Tibial artery (tissue), 4 donors: ENCODE measurements at regions not wholly inside any gene's neighbourhood (a gene's known extent, or its start where the extent isn't known, plus 50 kb on each side); places are given as distances from the start of the nearest gene placed in this dataset.

ENCODE experiments used
- DNase-seq, 2 donors: peaks; one replicate each; pipeline ENCODE4 v3.0.0-alpha.2; 2019
- H3K27ac ChIP-seq, 2 donors: fragments of 200-600 bp; sonication (generic) in 1 of 2; 1 replicate in 1 of 2; 2 replicates in 1 of 2; pipeline ENCODE4 v1.5.1; 2018 to 2019; ENCODE audit warnings: mild to moderate bottlenecking in 1 of 2
- H3K27me3 ChIP-seq, 2 donors: fragments of 200-600 bp; sonication (generic) in 1 of 2; one replicate each; pipeline versions ENCODE4 v1.5.1 to v1.6.0; 2016 to 2019
- H3K36me3 ChIP-seq, 3 donors: fragments of 200-600 bp; sonication (generic) in 2 of 3; one replicate each; pipeline ENCODE4 v1.5.1; 2016 to 2019; ENCODE audit warnings: mild to moderate bottlenecking in 2 of 3
- H3K4me1 ChIP-seq, 4 donors: fragments of 200-600 bp; sonication (generic) in 2 of 4; 1 replicate in 3 of 4; 2 replicates in 1 of 4; pipeline ENCODE4 v1.5.1; 2016 to 2019
- H3K4me3 ChIP-seq, 2 donors: fragments of 200-600 bp; sonication (generic) in 1 of 2; 1 replicate in 1 of 2; 2 replicates in 1 of 2; pipeline ENCODE4 v1.5.1; 2018 to 2019; ENCODE audit warnings: mild to moderate bottlenecking in 2 of 2
- H3K9me3 ChIP-seq, 3 donors: fragments of 200-600 bp; sonication (generic) in 1 of 3; one replicate each; pipeline ENCODE4 v1.5.1; 2016 to 2019
- CTCF ChIP-seq, 2 experiments: fragments of 200-600 bp in 1 of 2; fragments of 450-650 bp in 1 of 2; IDR thresholded peaks; one replicate each; pipeline ENCODE4 v1.5.1; 2017 to 2019; ENCODE audit warnings: antibody characterized with exemption in 2 of 2, mild to moderate bottlenecking in 1 of 2, moderate library complexity in 1 of 2
- intact Hi-C: fragments of 100-400 bp; cut with DNase I; formaldehyde crosslinking; loops from one replicate; pipeline ENCODE4 v1.15.0; 2023; ENCODE audit warnings: low total_unique reads

- no peaks in the 10 kb centered on the region for H3K9me3 ChIP-seq
- no peak overlapping the region for H3K4me3 ChIP-seq
- peaks cover 0 to 7% (median 0%) of the 10 kb centered on the region in 4 donors for H3K4me1 ChIP-seq
- H3K36me3 ChIP-seq = no peaks in the 10 kb centered on the region
- H3K27ac ChIP-seq = no peak overlapping the region
- no peak for TF ChIP-seq CTCF (IDR thresholded peaks at IDR 0.05)
- DNase-seq = no peak
- intact Hi-C loops = no loop called here
- H3K27me3 ChIP-seq = no peaks in the 10 kb centered on the region
These were observed 176.6 kb downstream of the VGLL3 start for GRCh38 chr3:86814321-86814720.

GRCh38 chr3:86801921-86802320 lies 189.0 kb downstream of the VGLL3 start:
- Histone ChIP-seq H3K9me3 (no peaks in the 10 kb centered on the region), H3K36me3 (no peaks in the 10 kb centered on the region), H3K4me1 (peaks cover 0 to 8% (median 0%) of the 10 kb centered on the region in 4 donors), H3K4me3 (no peak overlapping the region), H3K27me3 (no peaks in the 10 kb centered on the region), H3K27ac (no peak overlapping the region)
- TF ChIP-seq CTCF (IDR thresholded peaks at IDR 0.05) = no peak
- intact Hi-C loops = no loop called here
- no peak for DNase-seq

GRCh38 chr3:86801066-86801465 lies 189.9 kb downstream of the VGLL3 start:
- no peak for TF ChIP-seq CTCF (IDR thresholded peaks at IDR 0.05)

GRCh38 chr3:86800116-86800515 lies 190.8 kb downstream of the VGLL3 start:
- Histone ChIP-seq H3K4me3 (no peak overlapping the region), H3K27me3 (no peaks in the 10 kb centered on the region), H3K9me3 (no peaks in the 10 kb centered on the region), H3K27ac (no peak overlapping the region), H3K4me1 (peaks cover 0 to 11% (median 0%) of the 10 kb centered on the region in 4 donors), H3K36me3 (no peaks in the 10 kb centered on the region)
- intact Hi-C loops = no loop called here
- no peak for DNase-seq
- TF ChIP-seq CTCF (IDR thresholded peaks at IDR 0.05) = no peak

More at GRCh38 chr3:86801066-86801465, 189.9 kb downstream of the VGLL3 start:
- H3K27ac ChIP-seq = no peak overlapping the region
- H3K4me1 ChIP-seq = peaks cover 0 to 8% (median 0%) of the 10 kb centered on the region in 4 donors
- no peaks in the 10 kb centered on the region for H3K27me3 ChIP-seq
- DNase-seq = no peak
- intact Hi-C loops = no loop called here
- H3K4me3 ChIP-seq = no peak overlapping the region
- no peaks in the 10 kb centered on the region for H3K9me3 ChIP-seq
- H3K36me3 ChIP-seq = no peaks in the 10 kb centered on the region

- Histone ChIP-seq H3K4me1 (peaks cover 0 to 30% (median 7%) of the 10 kb centered on the region in 4 donors), H3K27ac (no peak overlapping the region), H3K9me3 (no peaks in the 10 kb centered on the region), H3K4me3 (no peak overlapping the region), H3K27me3 (no peaks in the 10 kb centered on the region), H3K36me3 (no peaks in the 10 kb centered on the region)
- DNase-seq = no peak
- intact Hi-C loops = no loop called here
- TF ChIP-seq CTCF (IDR thresholded peaks at IDR 0.05) = no peak
These were observed 193.0 kb downstream of the VGLL3 start for GRCh38 chr3:86797946-86798345.
